Peyer's patch (tissue), 4 donors: ENCODE measurements at regions not wholly inside any gene's neighbourhood (a gene's known extent, or its start where the extent isn't known, plus 50 kb on each side); places are given as distances from the start of the nearest gene placed in this dataset.

Source experiments
- CTCF ChIP-seq, 6 experiments: fragments of 450-650 bp in 4 of 6; fragments of 200-600 bp in 2 of 6; sonication (generic) in 1 of 6; IDR thresholded peaks; one replicate each; pipeline ENCODE4 v1.5.1; 2017 to 2019; ENCODE audit warnings: antibody characterized with exemption in 6 of 6, mild to moderate bottlenecking in 3 of 6, moderate library complexity in 1 of 6
- POLR2A ChIP-seq, 2 donors: fragments of 450-650 bp; IDR thresholded peaks; one replicate each; pipeline ENCODE4 v1.5.1; 2017; ENCODE audit warnings: antibody characterized with exemption in 2 of 2, mild to moderate bottlenecking in 2 of 2, moderate library complexity in 2 of 2

DNA sequence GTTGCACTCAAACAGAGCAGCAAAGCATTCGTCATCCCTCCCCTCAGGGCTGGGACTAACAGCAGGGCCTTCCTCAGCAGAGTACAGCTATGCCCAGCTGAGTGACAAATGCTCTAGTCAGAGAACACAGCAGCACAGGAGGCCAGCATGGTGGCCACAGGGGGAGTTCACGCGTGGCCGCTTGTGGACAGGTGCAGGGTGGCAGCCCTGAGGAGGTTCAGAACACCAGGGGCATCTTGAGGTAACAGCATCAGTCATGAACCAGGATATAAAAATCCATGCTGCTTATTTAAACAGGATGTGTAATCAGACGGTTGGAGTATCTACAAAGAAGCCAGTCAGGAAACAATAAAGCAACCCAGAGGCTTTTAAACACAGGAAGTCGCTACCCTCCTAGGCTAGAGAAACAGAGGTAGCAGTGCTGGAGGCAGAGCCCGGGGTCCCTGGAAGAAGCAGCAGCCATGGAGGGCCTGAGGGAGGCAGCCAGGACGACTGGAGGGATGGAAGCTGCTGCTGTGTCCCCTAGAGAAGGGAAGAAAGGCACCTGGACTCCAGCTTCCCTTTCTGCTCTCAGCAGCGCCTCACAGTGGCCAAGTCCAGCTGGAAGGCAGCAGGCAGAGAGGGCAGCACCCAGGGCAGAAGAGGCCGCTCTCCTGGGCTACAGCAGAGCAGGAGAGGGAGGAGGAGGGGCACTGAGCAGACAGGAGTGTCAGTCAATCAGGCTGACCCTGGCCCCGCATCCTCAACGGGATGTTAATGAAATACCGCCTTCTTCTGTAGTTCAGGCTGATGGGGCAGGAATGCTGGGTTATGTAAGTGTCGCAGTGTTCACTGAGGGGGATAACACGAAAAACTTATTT lies 70.8 kb upstream of the UCN3 start:
- TF ChIP-seq CTCF (IDR thresholded peaks at IDR 0.05) (peak in 4 of 6 experiments; percentile 23 to 53 (median 44)), POLR2A (IDR thresholded peaks at IDR 0.05) (no peak)
